Adrenal gland (tissue), 9 donors: ENCODE measurements at regions not wholly inside any gene's neighbourhood (a gene's known extent, or its start where the extent isn't known, plus 50 kb on each side); places are given as distances from the start of the nearest gene placed in this dataset.

ENCODE experiments used
- DNase-seq, 7 donors: peaks; one replicate each; pipeline ENCODE4 v3.0.0-alpha.2; 2019 to 2020
- H3K27ac ChIP-seq, 5 donors: fragments of 200-600 bp; sonication (generic) in 4 of 5; 1 replicate in 3 of 5; 2 replicates in 2 of 5; pipeline versions ENCODE4 v1.5.1 to v1.8.0; 2016 to 2020; ENCODE audit warnings: mild to moderate bottlenecking in 1 of 5
- H3K27me3 ChIP-seq: fragments of 200-600 bp; 2 replicates; pipeline ENCODE4 v1.8.0; 2021
- H3K36me3 ChIP-seq, 2 donors: fragments of 200-600 bp; replicated peaks in 1 of 2; 1 replicate in 1 of 2; 2 replicates in 1 of 2; pipeline versions ENCODE4 v1.5.1 to v1.8.0; 2018 to 2022
- H3K4me1 ChIP-seq, 2 donors: fragments of 200-600 bp; replicated peaks in 1 of 2; 1 replicate in 1 of 2; 2 replicates in 1 of 2; pipeline versions ENCODE4 v1.5.1 to v1.8.0; 2018 to 2021
- H3K4me3 ChIP-seq, 4 donors: fragments of 200-600 bp; sonication (generic) in 3 of 4; one replicate each; pipeline ENCODE4 v1.5.1; 2016 to 2018
- H3K9me3 ChIP-seq, 3 donors: fragments of 200-600 bp; sonication (generic) in 1 of 3; replicated peaks in 1 of 3; 1 replicate in 2 of 3; 2 replicates in 1 of 3; pipeline versions ENCODE4 v1.5.1 to v1.8.0; 2016 to 2021
- POLR2A ChIP-seq, 2 donors: fragments of 450-650 bp; IDR thresholded peaks; one replicate each; pipeline ENCODE4 v1.6.1; 2017; ENCODE audit warnings: antibody characterized with exemption in 2 of 2, mild to moderate bottlenecking in 2 of 2, moderate library complexity in 1 of 2
- WGBS, 4 donors: extraction: QIAGEN DNeasy Blood & Tissue Kit in 2 of 4; methylation state at CpG; one replicate each; pipeline versions ENCODE4 v1.1.5 to v1.1.7; 2013 to 2017; 5-methylcytosine and 5-hydroxymethylcytosine counted together
- intact Hi-C, 2 donors: fragments of 100-400 bp; cut with DNase I; formaldehyde crosslinking; loops; one replicate each; pipeline versions ENCODE4 v1.14.1 to v1.15.0; 2022 to 2023
- TF ChIP-seq, protein P1 (sequence below), 6 experiments: fragments of 450-650 bp in 4 of 6; fragments of 200-600 bp in 2 of 6; sonication (generic) in 1 of 6; IDR thresholded peaks; 1 replicate in 5 of 6; 2 replicates in 1 of 6; pipeline versions ENCODE4 v1.5.1 to v1.8.0; 2016 to 2021; ENCODE audit warnings: antibody characterized with exemption in 6 of 6, mild to moderate bottlenecking in 2 of 6, moderate library complexity in 1 of 6
- donor health status: healthy with polysubstance abuse.
- donor health status: Bipolar disorder and iron deficiency.
- donor health status: DM: yes; HTN: yes; CAD: no.
- donor health status: DM: no; HTN: no; CAD: no.
- donor health status: DM: no; HTN: no; CAD: no.

DNA sequence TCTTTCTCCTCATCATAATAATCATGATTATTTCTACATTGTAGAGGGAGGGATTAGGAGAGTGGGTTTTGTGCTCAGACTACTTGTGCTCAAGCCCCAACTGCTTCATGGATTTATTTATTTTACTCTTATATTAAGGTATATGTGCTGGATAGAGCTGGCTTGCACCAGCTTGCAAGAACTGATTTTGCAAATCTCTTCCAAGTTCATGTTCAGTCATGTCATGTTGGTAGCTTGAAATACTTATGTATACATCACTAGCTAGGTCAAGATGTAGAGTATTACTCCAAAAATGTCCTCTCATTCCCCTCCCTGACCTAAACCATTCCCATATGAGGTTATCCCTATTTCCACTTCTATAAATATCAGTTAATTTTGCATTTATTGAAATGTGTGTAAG lies 293.9 kb upstream of the RBMS3 start:
- Histone ChIP-seq H3K27me3 (no peaks in the 10 kb centered on the region), H3K36me3 (no peaks in the 10 kb centered on the region), H3K27ac (no peak overlapping the region), H3K4me1 (no peaks in the 10 kb centered on the region), H3K4me3 (no peak overlapping the region), H3K9me3 (no peaks in the 10 kb centered on the region)
- TF ChIP-seq POLR2A (IDR thresholded peaks at IDR 0.05), result no peak
- intact Hi-C loops, result no loop called here
- no peak for DNase-seq

DNA sequence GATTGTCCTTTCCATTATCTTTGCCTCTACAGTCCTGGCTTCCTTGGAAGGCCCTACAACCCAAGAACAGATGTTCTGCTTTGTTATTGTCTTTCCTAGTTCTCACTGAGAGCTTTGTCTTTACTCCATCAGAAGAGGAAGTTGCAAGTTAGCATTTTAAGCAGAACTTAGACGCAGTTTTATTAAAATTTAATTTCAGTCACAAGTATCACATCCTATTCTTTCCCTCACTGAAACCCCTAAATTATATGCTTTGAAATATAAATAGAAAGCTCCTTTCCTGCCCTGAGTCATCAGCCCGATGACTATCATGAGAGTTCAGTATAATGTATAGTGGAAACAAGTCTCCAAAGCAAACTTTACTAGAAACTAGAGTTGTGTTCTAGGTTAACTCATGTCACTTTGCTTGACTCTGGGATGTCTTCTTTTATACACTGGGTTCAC lies 291.2 kb upstream of the RBMS3 start:
- H3K27ac ChIP-seq, result no peak overlapping the region
- no peaks in the 10 kb centered on the region for H3K4me1 ChIP-seq
- intact Hi-C loops, result no loop called here
- TF ChIP-seq, protein P1, sequence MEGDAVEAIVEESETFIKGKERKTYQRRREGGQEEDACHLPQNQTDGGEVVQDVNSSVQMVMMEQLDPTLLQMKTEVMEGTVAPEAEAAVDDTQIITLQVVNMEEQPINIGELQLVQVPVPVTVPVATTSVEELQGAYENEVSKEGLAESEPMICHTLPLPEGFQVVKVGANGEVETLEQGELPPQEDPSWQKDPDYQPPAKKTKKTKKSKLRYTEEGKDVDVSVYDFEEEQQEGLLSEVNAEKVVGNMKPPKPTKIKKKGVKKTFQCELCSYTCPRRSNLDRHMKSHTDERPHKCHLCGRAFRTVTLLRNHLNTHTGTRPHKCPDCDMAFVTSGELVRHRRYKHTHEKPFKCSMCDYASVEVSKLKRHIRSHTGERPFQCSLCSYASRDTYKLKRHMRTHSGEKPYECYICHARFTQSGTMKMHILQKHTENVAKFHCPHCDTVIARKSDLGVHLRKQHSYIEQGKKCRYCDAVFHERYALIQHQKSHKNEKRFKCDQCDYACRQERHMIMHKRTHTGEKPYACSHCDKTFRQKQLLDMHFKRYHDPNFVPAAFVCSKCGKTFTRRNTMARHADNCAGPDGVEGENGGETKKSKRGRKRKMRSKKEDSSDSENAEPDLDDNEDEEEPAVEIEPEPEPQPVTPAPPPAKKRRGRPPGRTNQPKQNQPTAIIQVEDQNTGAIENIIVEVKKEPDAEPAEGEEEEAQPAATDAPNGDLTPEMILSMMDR (IDR thresholded peaks at IDR 0.05), result no peak
- no peak for TF ChIP-seq POLR2A (IDR thresholded peaks at IDR 0.05)
- WGBS, 4 donors, result 62 to 80% (median 67%) methylated on average over 2 of the region's 2 CpGs
- H3K27me3 ChIP-seq, result no peaks in the 10 kb centered on the region
- H3K36me3 ChIP-seq, result no peaks in the 10 kb centered on the region
- H3K9me3 ChIP-seq, result no peaks in the 10 kb centered on the region
- H3K4me3 ChIP-seq, result no peak overlapping the region
- no peak for DNase-seq

DNA sequence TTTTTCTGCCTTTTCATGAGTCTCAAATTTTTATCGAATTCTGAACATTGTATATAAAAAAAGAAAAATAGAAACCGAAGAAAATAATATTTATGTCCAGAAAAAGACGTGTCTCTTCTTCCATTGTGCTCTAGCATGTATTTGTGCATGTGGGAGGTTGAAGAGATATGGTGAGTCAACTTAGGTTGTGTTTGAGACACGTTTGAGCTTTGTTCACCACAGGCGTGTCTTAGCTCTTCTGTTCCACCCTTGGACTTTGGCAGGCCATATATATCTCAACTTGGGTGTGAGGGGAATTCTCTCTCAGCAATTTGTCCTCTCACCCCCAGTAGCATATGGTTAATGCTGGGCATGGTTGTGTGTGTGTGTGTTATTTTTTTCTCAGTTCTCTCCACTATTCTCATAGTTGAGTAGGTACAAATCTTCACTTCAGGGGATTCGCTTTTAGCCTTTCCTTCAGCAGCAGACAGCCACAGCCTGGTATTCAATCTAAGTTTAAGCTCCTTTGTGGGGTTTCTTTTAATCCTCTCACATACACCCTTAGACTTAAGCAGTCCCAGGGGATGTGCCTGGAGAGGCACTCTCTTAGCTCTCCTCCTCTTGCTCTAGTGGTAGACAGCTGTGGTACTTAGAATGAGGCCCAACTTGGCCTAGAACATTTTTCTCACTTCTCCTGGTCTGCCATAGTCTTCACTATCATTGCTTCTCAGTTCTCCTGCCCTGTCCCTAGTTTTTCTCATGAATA lies 286.5 kb upstream of the RBMS3 start:
- DNase-seq, result no peak
- Histone ChIP-seq H3K27me3 (no peaks in the 10 kb centered on the region), H3K9me3 (no peaks in the 10 kb centered on the region), H3K36me3 (no peaks in the 10 kb centered on the region), H3K4me3 (no peak overlapping the region), H3K4me1 (no peaks in the 10 kb centered on the region), H3K27ac (no peak overlapping the region)
- no peak for TF ChIP-seq POLR2A (IDR thresholded peaks at IDR 0.05)
- TF ChIP-seq, protein P1 (IDR thresholded peaks at IDR 0.05), result no peak
- WGBS, 4 donors, result 75 to 89% (median 85%) methylated on average over 6 of the region's 6 CpGs
- intact Hi-C loops, result no loop called here

DNA sequence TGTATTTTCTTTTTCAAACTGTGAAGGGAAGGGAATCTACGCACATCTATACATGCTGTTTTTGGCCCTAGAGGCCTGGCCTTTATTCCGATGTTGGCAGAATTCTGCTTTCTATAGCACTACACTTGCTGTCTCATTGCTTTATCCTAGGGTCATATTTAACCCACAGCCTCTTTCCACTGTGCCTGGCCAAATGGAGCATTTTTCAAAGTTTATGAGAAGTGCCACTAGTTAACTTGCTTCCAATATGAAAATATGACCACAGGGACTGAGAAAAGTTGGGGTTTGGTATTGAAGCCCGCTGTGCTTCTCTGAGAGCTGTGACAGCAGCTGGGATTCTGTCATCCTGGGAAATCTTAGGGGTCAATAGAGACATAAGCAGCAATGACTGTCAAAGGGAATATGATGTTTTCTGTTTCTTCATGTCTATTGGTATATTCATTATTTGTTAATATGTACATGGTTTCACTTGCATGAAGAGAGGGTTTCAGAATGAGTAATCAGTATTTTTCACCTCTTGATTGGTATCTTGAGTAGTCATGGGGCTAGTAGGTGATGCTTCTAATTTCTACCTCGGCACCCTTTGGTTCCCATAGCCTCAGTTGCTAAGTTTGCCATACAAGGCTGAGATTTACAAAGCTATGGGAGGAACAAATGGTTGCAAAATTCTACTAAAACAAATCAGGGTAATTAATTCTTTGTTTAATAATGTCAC lies 275.8 kb upstream of the RBMS3 start:
- Histone ChIP-seq H3K4me3 (no peak overlapping the region), H3K9me3 (no peaks in the 10 kb centered on the region), H3K36me3 (no peaks in the 10 kb centered on the region), H3K27me3 (no peaks in the 10 kb centered on the region), H3K27ac (no peak overlapping the region), H3K4me1 (no peaks in the 10 kb centered on the region)
- 88 to 95% (median 91%) methylated on average over 4 of the region's 4 CpGs for WGBS, 4 donors
- TF ChIP-seq POLR2A (IDR thresholded peaks at IDR 0.05), result no peak
- TF ChIP-seq, protein P1 (IDR thresholded peaks at IDR 0.05), result no peak
- intact Hi-C loops, result no loop called here
- no peak for DNase-seq
